Caco-2 (cell line): ENCODE measurements at regions not wholly inside any gene's neighbourhood (a gene's known extent, or its start where the extent isn't known, plus 50 kb on each side); places are given as distances from the start of the nearest gene placed in this dataset.

Experiments
- BruUV-seq: library from RNA; stranded (reverse); fragments of 400-500 nt; replicated peaks from 2 replicates; lab custom pipeline; 2021; lab: Mats Ljungman, UMichigan
- CTCF ChIA-PET: fragments of 300-600 bp; sonication (Branson Sonifier 250); formaldehyde crosslinking; loops from one replicate; lab custom pipeline; 2022; ENCODE audit warnings: antibody characterized with exemption; lab: Charles Lee
- POLR2A ChIA-PET: fragments of 300-600 bp; sonication (Branson Sonifier 250); formaldehyde crosslinking; loops from one replicate; lab custom pipeline; 2022; ENCODE audit warnings: antibody characterized with exemption; lab: Charles Lee
- DNase-seq, 2 experiments: peaks; one replicate each; pipeline versions ENCODE4 v3.0.0 to v3.0.0-alpha.2; 2020 to 2022
- H3K27me3 ChIP-seq: replicated peaks from 2 replicates; pipeline ENCODE4 v1.6.0; 2011; ENCODE audit warnings: low read length; ENCODE audit not compliant: control insufficient read depth, insufficient read depth
- H3K36me3 ChIP-seq: 2 replicates; pipeline ENCODE4 v1.5.1; 2011; ENCODE audit warnings: low read length; ENCODE audit not compliant: control insufficient read depth, insufficient read depth
- H3K4me1 ChIP-seq: fragments of 250-450 bp; sonication (Bioruptor Pico); 2 replicates; pipeline ENCODE4 v1.5.1; 2020; ENCODE audit warnings: mild to moderate bottlenecking
- H3K4me3 ChIP-seq: 2 replicates; pipeline ENCODE4 v1.5.1; 2011; ENCODE audit warnings: low read depth, mild to moderate bottlenecking, control low read depth, low read length
- H3K9me3 ChIP-seq: fragments of 250-450 bp; sonication (Bioruptor Pico); 2 replicates; pipeline ENCODE4 v1.5.1; 2020; ENCODE audit warnings: mild to moderate bottlenecking, moderate library complexity
- H3K27ac Mint-ChIP-seq: one replicate; pipeline ENCODE4 v1.8.0; 2022; ENCODE audit warnings: mixed read lengths; ENCODE audit not compliant: unreplicated experiment
- H3K27me3 Mint-ChIP-seq: one replicate; pipeline ENCODE4 v1.8.0; 2022; ENCODE audit warnings: mixed read lengths; ENCODE audit not compliant: insufficient read depth, unreplicated experiment
- H3K36me3 Mint-ChIP-seq: one replicate; pipeline ENCODE4 v1.8.0; 2022; ENCODE audit warnings: mild to moderate bottlenecking, mixed read lengths; ENCODE audit not compliant: insufficient read depth, unreplicated experiment
- H3K4me1 Mint-ChIP-seq: one replicate; pipeline ENCODE4 v1.8.0; 2022; ENCODE audit warnings: low read depth, mixed read lengths; ENCODE audit not compliant: unreplicated experiment
- H3K4me3 Mint-ChIP-seq: one replicate; pipeline ENCODE4 v1.8.0; 2022; ENCODE audit warnings: mild to moderate bottlenecking, moderate library complexity, mixed read lengths; ENCODE audit not compliant: unreplicated experiment
- H3K9me3 Mint-ChIP-seq: one replicate; pipeline ENCODE4 v1.8.0; 2022; ENCODE audit warnings: mixed read lengths; ENCODE audit not compliant: unreplicated experiment
- intact Hi-C: fragments of 100-400 bp; cut with micrococcal nuclease; formaldehyde crosslinking; loops from one replicate; pipeline ENCODE4 v1.10.0; 2022; ENCODE audit not compliant: unreplicated experiment
- TF ChIP-seq, protein P1 (sequence below), 2 experiments: fragments of 200-600 bp in 1 of 2; IDR thresholded peaks; 1 replicate in 1 of 2; 2 replicates in 1 of 2; pipeline versions ENCODE4 v1.5.1 to v1.8.0; 2011 to 2022; ENCODE audit warnings: antibody characterized with exemption in 1 of 2, control low read depth in 1 of 2, inconsistent platforms in 1 of 2, low read depth in 1 of 2, low read length in 1 of 2, mild to moderate bottlenecking in 1 of 2, moderate library complexity in 1 of 2; ENCODE audit not compliant: insufficient read depth in 1 of 2, severe bottlenecking in 1 of 2, unreplicated experiment in 1 of 2

DNA sequence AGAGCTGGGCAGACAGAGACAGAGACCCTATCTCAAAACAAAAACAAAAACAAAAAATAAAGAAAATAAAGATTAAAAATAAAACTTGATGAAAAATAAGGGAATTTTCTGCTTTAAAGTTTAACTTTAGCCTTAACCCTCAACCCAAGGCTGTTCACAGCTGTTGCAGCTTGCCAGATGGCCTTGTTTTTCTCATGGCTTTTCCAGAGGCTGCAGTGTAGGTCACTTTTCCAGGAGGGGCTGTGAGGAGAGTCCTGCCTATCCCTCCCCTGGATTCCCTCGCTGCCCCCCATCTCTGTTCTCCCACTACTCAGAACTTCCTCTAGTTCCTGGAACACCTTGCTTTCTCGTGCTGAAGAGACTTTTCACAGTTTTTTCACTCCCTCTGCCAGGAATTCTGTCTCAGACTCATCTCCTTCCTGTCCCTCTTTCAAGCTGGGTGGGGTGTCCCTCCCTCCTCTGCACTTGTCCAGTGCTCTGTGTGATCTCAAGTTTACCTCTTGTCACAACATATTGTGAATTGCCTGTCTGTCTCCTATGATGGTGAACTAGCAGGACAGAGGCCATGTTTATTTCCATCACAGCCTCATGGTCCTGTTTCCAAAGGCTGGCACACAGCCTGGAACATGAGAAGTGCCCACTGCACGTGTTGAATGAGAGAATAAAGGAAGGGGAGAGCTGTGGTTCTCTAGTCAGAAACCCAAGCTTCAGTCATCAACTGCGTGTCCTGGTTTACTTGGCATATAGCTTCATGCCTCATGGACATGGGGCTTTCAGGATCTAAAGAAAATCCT, 69.9 kb upstream of the MSI2 start:
- TF ChIP-seq, protein P1, sequence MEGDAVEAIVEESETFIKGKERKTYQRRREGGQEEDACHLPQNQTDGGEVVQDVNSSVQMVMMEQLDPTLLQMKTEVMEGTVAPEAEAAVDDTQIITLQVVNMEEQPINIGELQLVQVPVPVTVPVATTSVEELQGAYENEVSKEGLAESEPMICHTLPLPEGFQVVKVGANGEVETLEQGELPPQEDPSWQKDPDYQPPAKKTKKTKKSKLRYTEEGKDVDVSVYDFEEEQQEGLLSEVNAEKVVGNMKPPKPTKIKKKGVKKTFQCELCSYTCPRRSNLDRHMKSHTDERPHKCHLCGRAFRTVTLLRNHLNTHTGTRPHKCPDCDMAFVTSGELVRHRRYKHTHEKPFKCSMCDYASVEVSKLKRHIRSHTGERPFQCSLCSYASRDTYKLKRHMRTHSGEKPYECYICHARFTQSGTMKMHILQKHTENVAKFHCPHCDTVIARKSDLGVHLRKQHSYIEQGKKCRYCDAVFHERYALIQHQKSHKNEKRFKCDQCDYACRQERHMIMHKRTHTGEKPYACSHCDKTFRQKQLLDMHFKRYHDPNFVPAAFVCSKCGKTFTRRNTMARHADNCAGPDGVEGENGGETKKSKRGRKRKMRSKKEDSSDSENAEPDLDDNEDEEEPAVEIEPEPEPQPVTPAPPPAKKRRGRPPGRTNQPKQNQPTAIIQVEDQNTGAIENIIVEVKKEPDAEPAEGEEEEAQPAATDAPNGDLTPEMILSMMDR (IDR thresholded peaks at IDR 0.05; ENCODE audit: insufficient read depth in 1 of 2, low read depth in 1 of 2, low read length in 1 of 2, severe bottlenecking in 1 of 2, unreplicated experiment in 1 of 2) = no peak
- Mint-ChIP-seq H3K27ac (no peak overlapping the region), H3K36me3 (no peaks in the 10 kb centered on the region), H3K27me3 (peaks cover 6% of the 10 kb centered on the region), H3K4me1 (no peaks in the 10 kb centered on the region), H3K9me3 (no peaks in the 10 kb centered on the region), H3K4me3 (no peak overlapping the region)
- H3K9me3 ChIP-seq = no peaks in the 10 kb centered on the region
- intact Hi-C loops = no loop called here
- BruUV-seq = no TSS peak
- no peaks in the 10 kb centered on the region for H3K4me1 ChIP-seq
- H3K27me3 ChIP-seq = no peaks in the 10 kb centered on the region; the same call in 1 of the 2 replicates
- no peak overlapping the region for H3K4me3 ChIP-seq
- ChIA-PET CTCF (no interaction called here), POLR2A (no interaction called here)
- DNase-seq = no peak
- H3K36me3 ChIP-seq = no peaks in the 10 kb centered on the region

DNA sequence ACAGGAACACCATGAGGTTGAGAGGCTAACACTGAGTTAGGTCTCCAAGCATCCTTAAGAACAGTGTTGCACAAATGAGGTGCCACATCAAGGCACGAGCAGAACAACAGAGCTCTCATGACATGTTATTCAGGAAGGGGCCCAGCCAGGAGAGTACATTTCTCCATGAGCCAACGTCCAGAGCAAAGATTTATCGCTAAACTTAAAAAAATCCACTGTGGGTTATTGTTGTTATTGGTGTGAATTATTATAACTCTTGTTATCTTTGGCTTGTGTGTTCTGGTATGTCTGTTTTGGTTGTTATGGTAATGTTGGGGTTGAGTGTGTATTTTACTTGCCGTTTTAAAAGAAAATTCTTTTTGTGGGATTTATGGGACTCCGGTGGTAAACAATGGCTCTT, 68.9 kb upstream of the MSI2 start:
- no peak for DNase-seq
- Histone ChIP-seq H3K36me3 (no peaks in the 10 kb centered on the region), H3K9me3 (0 out of 2 replicates have a peak, but pooled peaks cover 3% of the 10 kb centered on the region), H3K27me3 (no peaks in the 10 kb centered on the region; the same call in 1 of the 2 replicates), H3K4me1 (no peaks in the 10 kb centered on the region), H3K4me3 (no peak overlapping the region)
- H3K9me3 Mint-ChIP-seq = no peaks in the 10 kb centered on the region
- CTCF ChIA-PET = interaction anchor here (0.5 to 0.6 kb wide), 2 partner anchors 67 to 768 kb away, joined by 3 read pairs; no protein-coding TSS in a partner anchor
- POLR2A ChIA-PET = no interaction called here
- no peaks in the 10 kb centered on the region for H3K36me3 Mint-ChIP-seq
- H3K27ac Mint-ChIP-seq = no peak overlapping the region
- H3K4me3 Mint-ChIP-seq = no peak overlapping the region
- intact Hi-C loops = no loop called here
- BruUV-seq = no TSS peak
- TF ChIP-seq, protein P1 (IDR thresholded peaks at IDR 0.05; ENCODE audit: insufficient read depth in 1 of 2, low read depth in 1 of 2, low read length in 1 of 2, severe bottlenecking in 1 of 2, unreplicated experiment in 1 of 2) = no peak
- no peaks in the 10 kb centered on the region for H3K4me1 Mint-ChIP-seq
- H3K27me3 Mint-ChIP-seq = peaks cover 9% of the 10 kb centered on the region

DNA sequence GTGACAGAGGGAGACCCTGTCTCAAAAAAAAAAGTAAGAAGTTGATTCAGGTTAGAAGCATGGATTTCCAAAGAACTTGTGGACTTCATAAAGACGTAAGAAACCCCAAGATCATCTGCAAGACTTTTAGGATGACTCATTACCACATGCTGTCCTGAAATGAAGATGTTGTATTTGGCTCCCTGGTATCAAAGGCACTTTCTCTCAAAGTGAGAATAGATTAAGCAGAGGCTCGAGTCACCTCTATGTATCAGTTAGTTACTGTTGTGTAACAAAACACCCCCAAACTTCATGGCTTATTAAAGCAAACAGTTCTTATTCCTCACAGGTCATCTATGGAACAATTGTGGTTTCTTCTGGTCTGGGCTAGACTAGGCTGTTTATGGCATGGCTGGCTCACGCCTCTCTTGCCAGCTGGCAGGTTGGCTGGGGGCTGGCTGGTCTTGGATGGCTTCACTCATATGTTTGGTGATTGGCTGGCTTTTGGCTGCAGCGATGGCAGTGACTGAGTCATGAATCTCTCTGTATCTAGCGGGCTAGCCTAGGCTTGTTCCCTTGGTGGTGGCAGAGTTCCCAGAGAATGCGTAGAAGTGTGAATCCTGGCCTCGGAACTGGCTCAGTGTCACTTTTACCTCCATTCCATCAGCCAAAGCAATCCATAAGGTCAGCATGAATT, 60.4 kb upstream of the MSI2 start:
- peaks cover 6% of the 10 kb centered on the region; the same call in 1 of the 2 replicates for H3K9me3 ChIP-seq
- no TSS peak for BruUV-seq
- no peaks in the 10 kb centered on the region for H3K27me3 ChIP-seq
- H3K4me1 Mint-ChIP-seq = no peaks in the 10 kb centered on the region
- H3K27ac Mint-ChIP-seq = no peak overlapping the region
- TF ChIP-seq, protein P1 (IDR thresholded peaks at IDR 0.05; ENCODE audit: insufficient read depth in 1 of 2, low read depth in 1 of 2, low read length in 1 of 2, severe bottlenecking in 1 of 2, unreplicated experiment in 1 of 2) = no peak
- POLR2A ChIA-PET = no interaction called here
- H3K36me3 ChIP-seq = no peaks in the 10 kb centered on the region
- H3K36me3 Mint-ChIP-seq = no peaks in the 10 kb centered on the region
- H3K9me3 Mint-ChIP-seq = no peaks in the 10 kb centered on the region
- intact Hi-C loops = no loop called here
- peaks cover 5% of the 10 kb centered on the region for H3K27me3 Mint-ChIP-seq
- CTCF ChIA-PET = no interaction called here
- no peaks in the 10 kb centered on the region for H3K4me1 ChIP-seq
- H3K4me3 Mint-ChIP-seq = no peak overlapping the region
- DNase-seq = no peak
- H3K4me3 ChIP-seq = no peak overlapping the region
